ENCODE measurements at regions not wholly inside any gene's neighbourhood (a gene's known extent, or its start where the extent isn't known, plus 50 kb on each side); places are given as distances from the start of the nearest gene placed in this dataset.

DNA sequence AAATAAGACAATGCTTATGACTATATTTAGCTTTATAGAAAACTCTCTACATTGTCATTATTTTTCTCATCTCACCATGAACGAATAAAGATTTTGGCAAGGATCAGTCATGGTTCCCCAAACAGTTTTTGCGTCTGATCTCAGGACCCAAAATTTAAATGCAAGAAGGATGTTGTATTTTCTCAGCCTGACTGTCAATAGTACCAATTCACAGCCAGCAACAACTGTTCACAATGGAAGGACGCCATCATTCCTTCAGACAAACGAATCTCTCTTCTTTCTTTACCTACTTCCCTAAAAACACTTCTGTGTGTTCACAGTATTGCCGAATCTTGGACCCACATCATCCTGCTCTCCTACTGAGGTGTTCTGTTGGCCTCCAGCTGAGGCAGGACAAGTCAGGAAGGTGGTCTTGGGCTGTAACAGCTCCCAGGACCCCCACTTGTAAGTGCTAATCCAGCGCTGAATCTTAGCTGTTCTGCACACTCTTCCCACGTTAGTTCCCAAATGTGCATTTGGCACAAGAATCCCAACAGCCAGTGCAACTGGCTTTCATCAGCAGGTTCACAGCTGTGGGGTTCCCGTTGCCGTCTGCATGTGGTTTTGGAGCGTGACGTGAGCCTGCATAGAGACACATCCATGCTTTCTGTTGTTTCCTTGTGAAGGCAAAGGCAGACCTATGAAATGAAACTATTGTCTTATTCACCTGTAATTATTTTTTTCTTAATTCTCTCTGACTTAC, 600.0 kb downstream of the QKI start:
- Histone ChIP-seq H3K56ac (ENCODE audit: extremely low read depth, insufficient read depth, low read length) (no peak overlapping the region), H3K23ac (ENCODE audit: low read depth, low read length) (no peak overlapping the region), H2AK5ac (ENCODE audit: low read depth, low read length) (no peak overlapping the region), H2BK120ac (ENCODE audit: low read depth, low read length) (no peak overlapping the region), H3K36me3 (ENCODE audit: control insufficient read depth, insufficient read depth, low read length) (no peaks in the 10 kb centered on the region), H2BK20ac (ENCODE audit: low read depth, low read length) (no peak overlapping the region), H3K9me1 (ENCODE audit: insufficient read depth, low read length) (no peaks in the 10 kb centered on the region), H3K4me3 (ENCODE audit: insufficient read depth, low read depth, low read length) (no peak overlapping the region), H4K8ac (ENCODE audit: low read depth in 2 of 2, low read length in 2 of 2) (no peak overlapping the region), H2AFZ (replicated peaks; ENCODE audit: low read length, poor library complexity) (no peak overlapping the region), H3K27ac (ENCODE audit: insufficient read depth, low read length) (no peak overlapping the region), H3K18ac (ENCODE audit: low read depth, low read length) (no peak overlapping the region), H3K4me1 (ENCODE audit: control insufficient read depth, insufficient read depth, low read length) (no peaks in the 10 kb centered on the region), H2BK5ac (ENCODE audit: low read depth, low read length, poor library complexity, severe bottlenecking) (no peak overlapping the region), H4K5ac (ENCODE audit: low read depth, low read length) (no peak overlapping the region), H3K4me2 (ENCODE audit: low read depth, low read length) (no peak overlapping the region), H2AK9ac (replicated peaks; ENCODE audit: low read depth, low read length, poor library complexity) (no peak overlapping the region), H3K14ac (replicated peaks; ENCODE audit: low read depth, low read length) (no peak overlapping the region), H3K4ac (ENCODE audit: low read depth, low read length) (no peak overlapping the region), H2BK15ac (ENCODE audit: low read depth, low read length) (no peak overlapping the region), H3K27me3 (ENCODE audit: control insufficient read depth, insufficient read depth, low read length) (no peaks in the 10 kb centered on the region), H4K91ac (ENCODE audit: insufficient read depth, low read depth, low read length) (no peak overlapping the region), H3K79me1 (ENCODE audit: low read depth in 1 of 2, low read length in 2 of 2) (no peaks in the 10 kb centered on the region), H4K20me1 (ENCODE audit: insufficient read depth, low read length) (no peaks in the 10 kb centered on the region), H3K9me3 (ENCODE audit: control insufficient read depth, insufficient read depth, low read length) (peaks cover 9% of the 10 kb centered on the region), H3K9ac (ENCODE audit: low read depth, low read length) (no peak overlapping the region)
- ChIA-PET POLR2A (ENCODE audit: unreplicated experiment) (no interaction called here), CTCF (no interaction called here)
- no peak for TF ChIP-seq MXI1 (IDR thresholded peaks at IDR 0.05; ENCODE audit: borderline replicate concordance, low read depth, low read length)
- TF ChIP-seq, protein P1, sequence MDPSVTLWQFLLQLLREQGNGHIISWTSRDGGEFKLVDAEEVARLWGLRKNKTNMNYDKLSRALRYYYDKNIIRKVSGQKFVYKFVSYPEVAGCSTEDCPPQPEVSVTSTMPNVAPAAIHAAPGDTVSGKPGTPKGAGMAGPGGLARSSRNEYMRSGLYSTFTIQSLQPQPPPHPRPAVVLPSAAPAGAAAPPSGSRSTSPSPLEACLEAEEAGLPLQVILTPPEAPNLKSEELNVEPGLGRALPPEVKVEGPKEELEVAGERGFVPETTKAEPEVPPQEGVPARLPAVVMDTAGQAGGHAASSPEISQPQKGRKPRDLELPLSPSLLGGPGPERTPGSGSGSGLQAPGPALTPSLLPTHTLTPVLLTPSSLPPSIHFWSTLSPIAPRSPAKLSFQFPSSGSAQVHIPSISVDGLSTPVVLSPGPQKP (IDR thresholded peaks at IDR 0.05; ENCODE audit: borderline replicate concordance, low read depth, low read length) = no peak
- TF ChIP-seq POLR2A (IDR thresholded peaks at IDR 0.05; ENCODE audit: low read depth, low read length) = no peak
- ATAC-seq (ENCODE audit: low read depth) (no peak), DNase-seq (no peak)
- in situ Hi-C loops (cut with MboI; ENCODE audit: low sequenced_read_pairs) (no loop called here), dilution Hi-C loops (cut with HindIII; ENCODE audit: low sequenced_read_pairs, unreplicated experiment) (no loop called here), intact Hi-C loops (cut with micrococcal nuclease) (no loop called here)
- WGBS, 2 experiments (ENCODE audit: extremely low coverage in 2 of 2, insufficient read length in 1 of 2) = 66% methylated on average over 2 of the region's 11 CpGs; no CpG with 5 or more reads in 1 of the 2 experiments
- no TSS peak for BruUV-seq (replicated peaks)

All from IMR-90 (cell line).